ENCODE measurements at regions not wholly inside any gene's neighbourhood (a gene's known extent, or its start where the extent isn't known, plus 50 kb on each side); places are given as distances from the start of the nearest gene placed in this dataset.

DNA sequence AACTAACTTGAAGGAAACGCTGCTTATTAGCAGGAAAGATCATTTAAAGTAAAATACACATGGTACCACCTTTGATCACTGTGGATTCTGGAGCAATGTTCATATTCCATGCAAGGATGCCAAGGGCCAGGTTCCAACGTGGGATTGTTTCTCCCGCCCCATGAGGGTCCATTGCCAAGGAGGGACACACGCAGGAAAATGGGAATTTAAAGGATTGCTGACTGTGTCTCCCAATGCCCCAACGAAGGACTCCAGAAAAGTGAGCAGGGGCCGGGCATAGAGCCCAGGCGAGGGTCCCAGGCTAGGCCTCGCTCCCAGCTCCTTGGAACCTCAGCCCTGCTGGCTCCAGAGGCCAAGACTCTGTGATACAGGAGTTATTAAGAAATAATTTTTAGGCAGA, 111.2 kb downstream of the DACT2 start:
- Histone ChIP-seq H3K27ac (ENCODE audit: low read depth in 1 of 2, low read length in 1 of 2) (no peak overlapping the region), H3K36me3 (ENCODE audit: control insufficient read depth in 2 of 2, insufficient read depth in 2 of 2, low read length in 1 of 2) (no peaks in the 10 kb centered on the region), H3K4me3 (ENCODE audit: low read length in 2 of 2) (no peak overlapping the region), H3K4me1 (ENCODE audit: control insufficient read depth in 2 of 2, insufficient read depth in 2 of 2, low read length in 2 of 2) (no peaks in the 10 kb centered on the region), H3K9me3 (ENCODE audit: control insufficient read depth in 2 of 2, insufficient read depth in 1 of 2, low read length in 1 of 2) (no peaks in the 10 kb centered on the region), H3K27me3 (ENCODE audit: control insufficient read depth in 2 of 2, insufficient read depth in 1 of 2, low read length in 1 of 2) (no peaks in the 10 kb centered on the region)
- no peak for DNase-seq (ENCODE audit: low read depth in 6 of 9, low spot score in 9 of 9)
- whole genome bisulfite sequencing = 91% methylated on average over 8 of the region's 8 CpGs

DNA sequence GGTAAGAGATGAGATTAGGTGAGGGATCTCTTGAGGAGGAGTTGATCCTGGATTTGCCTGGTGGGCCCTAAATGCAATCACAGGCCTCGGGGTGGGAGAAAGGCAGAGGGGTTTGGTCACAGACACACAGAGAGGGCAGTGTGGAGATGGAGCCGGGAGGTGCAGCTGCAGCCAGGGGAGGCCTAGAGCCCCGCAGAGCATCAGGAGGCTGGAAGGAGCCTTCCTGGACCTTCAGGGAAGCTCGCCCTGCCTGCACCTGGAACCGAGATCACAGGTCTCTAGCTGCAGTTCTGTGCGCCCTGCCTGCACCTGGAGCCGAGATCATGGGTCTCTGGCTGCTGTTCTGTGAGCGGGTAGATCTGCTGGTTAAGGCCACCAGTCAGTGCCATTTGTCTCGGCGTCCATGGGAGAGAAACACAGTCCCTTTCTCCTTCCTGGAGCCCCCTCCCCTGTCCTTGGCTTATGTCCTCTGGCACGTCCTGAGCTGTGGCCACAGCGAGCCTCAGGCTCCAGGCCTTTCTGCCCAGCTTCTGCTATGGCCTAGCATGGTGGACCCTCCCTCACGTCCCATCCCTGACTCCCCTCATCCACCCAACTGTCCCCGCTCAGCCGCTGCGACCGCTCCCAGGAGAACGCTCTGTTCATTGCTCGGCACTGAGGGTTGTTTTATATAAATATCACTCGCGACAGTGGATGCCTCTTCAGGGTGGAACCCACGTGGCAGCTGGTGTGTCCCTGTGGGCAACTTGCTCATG, 112.0 kb downstream of the DACT2 start:
- H3K27ac ChIP-seq (ENCODE audit: low read depth in 1 of 2, low read length in 1 of 2) = no peak overlapping the region
- WGBS = 95% methylated on average over 22 of the region's 22 CpGs
- no peaks in the 10 kb centered on the region for H3K27me3 ChIP-seq (ENCODE audit: control insufficient read depth in 2 of 2, insufficient read depth in 1 of 2, low read length in 1 of 2)

DNA sequence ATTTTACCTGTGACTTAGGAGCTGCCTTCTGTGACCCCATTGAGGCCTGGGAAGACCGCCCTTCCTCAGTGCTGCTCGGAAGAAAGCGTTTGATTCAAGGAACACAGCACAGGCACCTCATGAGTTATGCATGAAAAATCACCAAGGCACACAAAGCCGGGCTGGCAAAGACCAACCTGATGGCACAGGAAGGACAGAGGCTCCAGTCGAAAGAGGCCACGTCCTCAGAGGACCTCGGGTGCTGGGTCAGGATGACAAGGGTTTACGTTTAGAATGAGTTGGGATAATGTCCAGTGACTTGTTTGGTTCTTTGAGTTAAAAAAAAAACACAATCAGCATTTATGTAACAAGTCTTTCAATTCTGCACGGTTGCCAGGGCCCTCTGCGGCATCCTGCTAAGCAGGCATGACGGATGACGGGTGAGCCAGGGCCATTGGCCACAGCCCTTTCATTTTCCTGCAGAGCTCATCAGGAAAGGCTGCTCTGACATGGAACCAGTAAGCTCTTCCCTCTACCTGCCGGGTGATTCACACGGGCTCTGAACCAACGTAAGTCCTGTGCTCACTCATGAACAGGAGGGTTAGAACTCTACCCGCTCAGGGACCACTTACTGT, 112.8 kb downstream of the DACT2 start:
- H3K27ac ChIP-seq (ENCODE audit: low read depth in 1 of 2, low read length in 1 of 2) = no peak overlapping the region
- DNase-seq (ENCODE audit: low read depth in 6 of 9, low spot score in 9 of 9) = no peak
- 94% methylated on average over 16 of the region's 16 CpGs for WGBS

More for the DNA sequence above, 112.0 kb downstream of the DACT2 start:
- no peaks in the 10 kb centered on the region for H3K9me3 ChIP-seq (ENCODE audit: control insufficient read depth in 2 of 2, insufficient read depth in 1 of 2, low read length in 1 of 2)
- no peak for DNase-seq (ENCODE audit: low read depth in 6 of 9, low spot score in 9 of 9)
- no peaks in the 10 kb centered on the region for H3K4me1 ChIP-seq (ENCODE audit: control insufficient read depth in 2 of 2, insufficient read depth in 2 of 2, low read length in 2 of 2)
- no peak overlapping the region for H3K4me3 ChIP-seq (ENCODE audit: low read length in 2 of 2)
- H3K36me3 ChIP-seq (ENCODE audit: control insufficient read depth in 2 of 2, insufficient read depth in 2 of 2, low read length in 1 of 2) = no peaks in the 10 kb centered on the region

DNA sequence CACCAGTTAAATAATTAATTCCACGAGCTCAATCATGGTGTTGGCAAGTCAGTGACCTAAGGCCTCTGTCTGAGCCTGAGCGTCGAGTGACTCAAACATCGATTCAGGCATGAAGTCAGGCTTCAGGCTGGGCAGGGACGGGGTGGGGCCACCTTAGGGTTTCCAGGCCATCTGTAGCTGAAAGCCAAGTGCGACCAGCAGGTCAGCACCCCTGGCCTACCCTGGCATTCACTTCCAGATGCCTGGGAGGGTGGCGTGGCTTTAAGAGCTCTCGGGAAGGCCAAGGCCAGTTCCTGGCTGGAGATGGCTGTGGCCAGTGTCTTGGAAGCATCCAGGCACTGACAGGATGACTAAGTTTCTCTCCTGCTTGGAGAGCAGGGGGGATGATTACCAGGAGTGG, 113.4 kb downstream of the DACT2 start:
- DNase-seq (ENCODE audit: low read depth in 6 of 9, low spot score in 9 of 9) = no peak
- 95% methylated on average over 8 of the region's 8 CpGs for WGBS

More for the DNA sequence above, 112.8 kb downstream of the DACT2 start:
- Histone ChIP-seq H3K27me3 (ENCODE audit: control insufficient read depth in 2 of 2, insufficient read depth in 1 of 2, low read length in 1 of 2) (no peaks in the 10 kb centered on the region), H3K4me3 (ENCODE audit: low read length in 2 of 2) (no peak overlapping the region), H3K4me1 (ENCODE audit: control insufficient read depth in 2 of 2, insufficient read depth in 2 of 2, low read length in 2 of 2) (no peaks in the 10 kb centered on the region), H3K36me3 (ENCODE audit: control insufficient read depth in 2 of 2, insufficient read depth in 2 of 2, low read length in 1 of 2) (no peaks in the 10 kb centered on the region), H3K9me3 (ENCODE audit: control insufficient read depth in 2 of 2, insufficient read depth in 1 of 2, low read length in 1 of 2) (no peaks in the 10 kb centered on the region)

DNA sequence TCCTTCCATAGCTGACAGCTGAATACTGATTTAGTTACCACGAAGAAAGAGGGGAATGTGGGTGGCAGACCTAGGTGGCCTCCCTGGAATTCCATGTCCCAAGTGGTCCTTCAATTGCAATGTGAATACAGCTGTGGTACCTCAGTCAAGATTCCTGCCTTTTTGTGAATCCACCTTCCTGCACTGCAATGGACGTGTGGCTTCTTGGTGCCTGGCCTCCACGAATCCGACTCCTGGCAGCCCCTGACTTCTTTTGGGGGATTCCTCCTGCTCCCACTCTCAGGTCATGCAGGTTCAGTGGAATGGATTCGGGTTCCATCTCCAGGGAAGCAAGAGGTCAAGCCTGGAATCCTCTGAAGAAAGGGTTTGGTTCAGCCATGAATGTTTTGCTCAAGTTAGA, 117.8 kb downstream of the DACT2 start:
- Histone ChIP-seq H3K27me3 (ENCODE audit: control insufficient read depth in 2 of 2, insufficient read depth in 1 of 2, low read length in 1 of 2) (no peaks in the 10 kb centered on the region), H3K4me3 (ENCODE audit: low read length in 2 of 2) (no peak overlapping the region), H3K9me3 (ENCODE audit: control insufficient read depth in 2 of 2, insufficient read depth in 1 of 2, low read length in 1 of 2) (no peaks in the 10 kb centered on the region), H3K27ac (ENCODE audit: low read depth in 1 of 2, low read length in 1 of 2) (no peak overlapping the region), H3K36me3 (ENCODE audit: control insufficient read depth in 2 of 2, insufficient read depth in 2 of 2, low read length in 1 of 2) (no peaks in the 10 kb centered on the region), H3K4me1 (ENCODE audit: control insufficient read depth in 2 of 2, insufficient read depth in 2 of 2, low read length in 2 of 2) (no peaks in the 10 kb centered on the region)
- DNase-seq (ENCODE audit: low read depth in 6 of 9, low spot score in 9 of 9) = no peak
- WGBS = 92% methylated on average over 5 of the region's 5 CpGs

More for the DNA sequence above, 113.4 kb downstream of the DACT2 start:
- no peaks in the 10 kb centered on the region for H3K4me1 ChIP-seq (ENCODE audit: control insufficient read depth in 2 of 2, insufficient read depth in 2 of 2, low read length in 2 of 2)
- H3K9me3 ChIP-seq (ENCODE audit: control insufficient read depth in 2 of 2, insufficient read depth in 1 of 2, low read length in 1 of 2) = no peaks in the 10 kb centered on the region
- no peak overlapping the region for H3K4me3 ChIP-seq (ENCODE audit: low read length in 2 of 2)
- no peak overlapping the region for H3K27ac ChIP-seq (ENCODE audit: low read depth in 1 of 2, low read length in 1 of 2)
- no peaks in the 10 kb centered on the region for H3K27me3 ChIP-seq (ENCODE audit: control insufficient read depth in 2 of 2, insufficient read depth in 1 of 2, low read length in 1 of 2)
- H3K36me3 ChIP-seq (ENCODE audit: control insufficient read depth in 2 of 2, insufficient read depth in 2 of 2, low read length in 1 of 2) = no peaks in the 10 kb centered on the region

DNA sequence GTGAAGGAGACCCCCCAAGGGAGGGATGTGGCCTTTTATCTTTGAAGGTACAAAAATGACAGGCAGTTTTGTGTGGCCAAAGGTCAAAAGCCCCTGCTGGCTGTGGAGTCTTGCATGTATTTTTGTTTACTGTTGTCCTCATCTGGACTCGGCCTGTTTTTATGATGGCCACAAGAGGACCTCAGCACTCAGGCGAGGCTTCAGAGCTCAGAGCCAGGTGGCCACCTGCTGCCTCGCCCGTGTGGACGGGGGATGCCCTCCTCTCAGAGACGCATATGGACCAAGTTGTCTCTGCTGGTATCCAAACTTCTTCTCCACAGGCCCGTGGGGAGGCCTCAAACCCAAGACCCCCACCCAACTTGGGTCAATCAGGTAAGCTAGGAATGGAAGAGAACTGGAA, 118.2 kb downstream of the DACT2 start:
- WGBS = 67% methylated on average over 7 of the region's 7 CpGs
- Histone ChIP-seq H3K27ac (ENCODE audit: low read depth in 1 of 2, low read length in 1 of 2) (no peak overlapping the region), H3K9me3 (ENCODE audit: control insufficient read depth in 2 of 2, insufficient read depth in 1 of 2, low read length in 1 of 2) (no peaks in the 10 kb centered on the region), H3K36me3 (ENCODE audit: control insufficient read depth in 2 of 2, insufficient read depth in 2 of 2, low read length in 1 of 2) (no peaks in the 10 kb centered on the region), H3K27me3 (ENCODE audit: control insufficient read depth in 2 of 2, insufficient read depth in 1 of 2, low read length in 1 of 2) (no peaks in the 10 kb centered on the region), H3K4me3 (ENCODE audit: low read length in 2 of 2) (no peak overlapping the region), H3K4me1 (ENCODE audit: control insufficient read depth in 2 of 2, insufficient read depth in 2 of 2, low read length in 2 of 2) (no peaks in the 10 kb centered on the region)
- DNase-seq (ENCODE audit: low read depth in 6 of 9, low spot score in 9 of 9) = no peak

DNA sequence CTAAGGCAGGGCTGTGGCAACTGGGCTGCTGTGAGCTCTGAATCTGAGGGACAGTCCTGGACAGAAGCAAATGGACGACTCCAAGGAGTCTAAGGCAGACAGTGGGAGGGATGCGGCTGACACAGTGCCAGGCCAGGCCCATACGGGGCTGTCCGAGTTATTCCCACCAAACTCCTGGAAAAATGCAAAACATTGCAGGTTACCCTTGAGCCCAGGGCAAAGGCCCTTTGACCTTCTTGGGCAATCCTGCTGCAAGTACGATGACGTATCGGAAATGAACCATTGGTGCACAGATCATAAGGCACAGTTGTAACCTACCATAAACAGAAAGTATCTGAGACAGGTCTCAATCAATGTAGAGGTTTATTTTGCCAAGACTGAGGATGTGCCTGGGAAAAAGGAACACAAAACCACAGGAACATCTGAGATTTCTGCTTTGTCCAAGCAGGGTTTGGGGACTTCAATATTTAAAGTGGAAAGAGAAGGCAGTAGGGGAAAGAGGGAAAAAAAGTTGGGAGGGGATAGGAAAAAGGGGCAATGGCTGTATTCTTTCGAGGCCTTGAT, 118.9 kb downstream of the DACT2 start:
- WGBS = 92% methylated on average over 8 of the region's 8 CpGs
- DNase-seq (ENCODE audit: low read depth in 6 of 9, low spot score in 9 of 9) = no peak
- H3K27me3 ChIP-seq (ENCODE audit: control insufficient read depth in 2 of 2, insufficient read depth in 1 of 2, low read length in 1 of 2) = no peaks in the 10 kb centered on the region

DNA sequence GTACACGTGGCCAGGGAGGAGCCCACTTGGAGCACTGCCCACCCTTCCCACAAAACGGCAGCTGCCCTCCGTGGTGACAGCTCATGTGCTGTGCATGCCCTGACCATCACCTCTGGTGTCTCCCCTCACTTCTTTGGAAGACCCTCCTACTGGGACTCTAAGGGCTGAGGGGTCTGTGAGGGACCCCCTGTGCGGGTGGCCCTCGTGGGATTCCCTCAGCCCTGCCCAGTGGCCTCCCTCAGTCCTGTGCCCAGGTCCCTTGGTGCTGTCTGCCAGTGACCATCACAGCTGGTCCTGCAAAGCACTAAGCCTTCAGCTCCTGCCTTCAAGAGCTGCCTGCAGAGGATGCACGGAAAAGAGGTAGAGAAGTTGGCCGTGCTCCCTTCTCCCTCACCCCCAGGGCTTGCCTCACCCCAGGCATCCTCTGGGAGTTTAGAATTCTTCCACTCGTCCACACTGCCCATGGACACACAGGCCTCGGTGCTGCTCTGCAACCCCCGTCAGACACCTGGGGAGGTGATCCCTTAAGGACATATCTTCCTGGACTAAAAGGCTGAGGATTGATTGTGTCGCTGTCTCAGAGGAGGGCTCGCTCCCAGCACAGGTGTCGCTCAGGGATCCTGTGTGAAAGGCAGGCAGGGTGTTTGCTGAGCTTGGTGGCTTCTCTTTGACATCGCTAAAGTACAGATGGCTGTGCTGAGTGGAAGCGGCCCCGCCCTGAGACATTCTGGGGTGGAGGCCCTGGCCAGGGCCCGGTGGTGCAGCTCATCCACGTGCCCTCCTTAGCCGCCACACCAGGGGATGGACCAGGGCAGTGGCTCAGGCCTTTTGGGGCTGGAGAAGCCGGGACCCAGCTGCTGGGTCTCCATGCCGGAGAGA, 119.5 kb upstream of the FRMD1 start:
- Histone ChIP-seq H3K27ac (ENCODE audit: low read depth in 1 of 2, low read length in 1 of 2) (no peak overlapping the region), H3K27me3 (ENCODE audit: control insufficient read depth in 2 of 2, insufficient read depth in 1 of 2, low read length in 1 of 2) (no peaks in the 10 kb centered on the region), H3K36me3 (ENCODE audit: control insufficient read depth in 2 of 2, insufficient read depth in 2 of 2, low read length in 1 of 2) (no peaks in the 10 kb centered on the region), H3K9me3 (ENCODE audit: control insufficient read depth in 2 of 2, insufficient read depth in 1 of 2, low read length in 1 of 2) (no peaks in the 10 kb centered on the region), H3K4me1 (ENCODE audit: control insufficient read depth in 2 of 2, insufficient read depth in 2 of 2, low read length in 2 of 2) (no peaks in the 10 kb centered on the region), H3K4me3 (ENCODE audit: low read length in 2 of 2) (no peak overlapping the region)
- WGBS = 84% methylated on average over 21 of the region's 21 CpGs
- DNase-seq (ENCODE audit: low read depth in 6 of 9, low spot score in 9 of 9) = no peak

More for the DNA sequence above, 118.9 kb downstream of the DACT2 start:
- no peaks in the 10 kb centered on the region for H3K4me1 ChIP-seq (ENCODE audit: control insufficient read depth in 2 of 2, insufficient read depth in 2 of 2, low read length in 2 of 2)
- no peak overlapping the region for H3K27ac ChIP-seq (ENCODE audit: low read depth in 1 of 2, low read length in 1 of 2)
- no peaks in the 10 kb centered on the region for H3K9me3 ChIP-seq (ENCODE audit: control insufficient read depth in 2 of 2, insufficient read depth in 1 of 2, low read length in 1 of 2)
- no peak overlapping the region for H3K4me3 ChIP-seq (ENCODE audit: low read length in 2 of 2)
- no peaks in the 10 kb centered on the region for H3K36me3 ChIP-seq (ENCODE audit: control insufficient read depth in 2 of 2, insufficient read depth in 2 of 2, low read length in 1 of 2)
